ENCODE measurements at regions not wholly inside any gene's neighbourhood (a gene's known extent, or its start where the extent isn't known, plus 50 kb on each side); places are given as distances from the start of the nearest gene placed in this dataset.

GRCh38 chr6:105760746-105761145 lies 325.4 kb upstream of the PRDM1 start:
- no peak for DNase-seq (ENCODE audit: low read depth)
- no peak for TF ChIP-seq CTCF (conservative IDR thresholded peaks at IDR 0.05; ENCODE audit: low read depth, low read length)
- H3K4me3 ChIP-seq (ENCODE audit: low read length): no peak overlapping the region

DNA sequence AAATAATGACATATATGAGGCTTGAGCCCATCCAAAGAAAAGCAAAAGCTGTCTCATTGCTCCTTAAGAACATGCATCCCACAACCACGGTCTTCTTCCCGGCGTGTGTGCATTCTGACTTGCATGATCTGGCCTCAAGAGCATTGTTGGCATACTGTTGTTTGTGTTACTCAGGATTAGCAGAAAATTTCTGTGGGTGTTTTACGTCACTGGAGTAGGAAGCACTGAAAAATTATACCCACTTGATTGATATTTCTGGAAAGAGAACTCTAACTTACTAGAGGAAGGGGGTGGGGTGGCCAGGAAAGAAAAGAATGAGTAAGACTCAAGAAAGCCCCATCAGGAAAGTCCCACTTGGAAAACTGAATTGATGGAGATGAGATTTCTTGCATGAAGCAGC lies 326.2 kb upstream of the PRDM1 start:
- no peak for TF ChIP-seq CTCF (conservative IDR thresholded peaks at IDR 0.05; ENCODE audit: low read depth, low read length)
- H3K4me3 ChIP-seq (ENCODE audit: low read length): no peak overlapping the region
- DNase-seq (ENCODE audit: low read depth): peak; percentile 61

DNA sequence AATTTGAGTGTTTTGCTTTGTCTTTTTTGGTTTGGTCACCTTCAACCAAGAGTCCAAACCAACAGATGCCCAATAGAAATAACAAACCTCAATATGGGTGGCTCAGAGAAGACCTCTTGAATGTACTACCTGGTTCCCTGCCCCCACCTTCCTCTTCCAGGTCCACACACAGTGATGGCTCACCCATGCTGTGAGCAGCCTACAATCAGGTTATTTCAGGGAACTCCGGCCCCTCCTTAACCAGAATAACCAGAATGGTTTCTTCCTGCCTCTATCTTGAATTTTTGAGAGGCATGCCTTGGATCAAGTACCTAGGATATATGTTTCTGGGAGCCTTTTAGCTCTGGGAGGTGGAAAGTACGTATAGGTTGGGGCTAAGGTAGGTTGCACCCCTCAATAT lies 327.1 kb upstream of the PRDM1 start:
- no peak for TF ChIP-seq CTCF (conservative IDR thresholded peaks at IDR 0.05; ENCODE audit: low read depth, low read length)
- no peak overlapping the region for H3K4me3 ChIP-seq (ENCODE audit: low read length)
- DNase-seq (ENCODE audit: low read depth): no peak

- DNase-seq (ENCODE audit: low read depth): no peak
- H3K4me3 ChIP-seq (ENCODE audit: low read length): no peak overlapping the region
- TF ChIP-seq CTCF (conservative IDR thresholded peaks at IDR 0.05; ENCODE audit: low read depth, low read length): no peak
Observed at GRCh38 chr6:105757512-105758200, 328.5 kb upstream of the PRDM1 start.

GRCh38 chr6:105755885-105756284 lies 330.3 kb upstream of the PRDM1 start:
- no peak overlapping the region for H3K4me3 ChIP-seq (ENCODE audit: low read length)
- no peak for TF ChIP-seq CTCF (conservative IDR thresholded peaks at IDR 0.05; ENCODE audit: low read depth, low read length)
- DNase-seq (ENCODE audit: low read depth): no peak

DNA sequence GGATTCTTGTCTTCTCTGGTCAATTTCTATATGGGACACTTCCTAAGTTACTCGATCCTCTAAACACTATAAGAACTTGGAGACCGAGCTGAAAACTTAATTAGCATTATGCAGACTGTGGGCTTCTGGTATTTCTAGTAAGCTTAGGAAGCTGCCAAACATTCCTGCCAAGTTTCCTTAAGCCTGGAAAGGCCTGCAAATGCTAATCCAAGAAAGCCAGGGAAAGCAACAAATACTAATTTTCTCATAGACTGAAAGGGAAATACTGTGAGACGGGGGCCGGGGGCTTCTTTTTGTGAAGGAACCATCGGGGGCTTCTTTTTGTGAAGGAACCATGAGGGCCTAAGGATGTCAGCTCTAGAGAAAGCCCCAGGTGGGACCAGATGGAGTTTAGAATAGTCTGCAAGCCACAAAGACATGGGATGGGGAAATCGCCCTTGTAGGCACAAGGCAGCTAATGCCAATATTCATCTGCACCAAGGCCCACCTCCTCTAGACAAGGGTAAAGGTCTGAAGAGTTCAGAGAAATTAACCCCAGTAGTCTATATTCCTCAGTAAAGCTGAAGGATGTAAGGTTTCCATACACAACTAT lies 332.4 kb upstream of the PRDM1 start:
- DNase-seq (ENCODE audit: low read depth): peak; percentile 80
- H3K4me3 ChIP-seq (ENCODE audit: low read length): no peak overlapping the region
- no peak for TF ChIP-seq CTCF (conservative IDR thresholded peaks at IDR 0.05; ENCODE audit: low read depth, low read length)

DNA sequence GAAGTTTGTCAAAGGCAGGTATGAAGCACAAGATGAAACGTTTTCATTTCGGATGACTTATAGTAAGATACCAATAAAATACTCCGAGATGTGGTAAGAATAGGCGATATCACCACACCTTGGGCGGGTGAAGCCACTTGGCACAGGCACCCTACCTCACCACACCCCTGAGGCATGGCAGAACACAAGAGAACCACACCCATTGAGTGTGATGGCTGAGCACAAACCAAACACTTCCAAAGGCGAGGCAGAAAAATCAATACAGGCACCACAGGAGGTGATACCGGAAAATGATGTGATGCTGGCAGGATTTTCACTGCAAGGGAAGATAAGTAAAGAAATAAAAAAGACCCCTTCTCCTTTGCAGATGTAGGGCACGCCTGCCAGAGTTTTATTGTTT lies 332.9 kb upstream of the PRDM1 start:
- no peak for TF ChIP-seq CTCF (conservative IDR thresholded peaks at IDR 0.05; ENCODE audit: low read depth, low read length)
- no peak overlapping the region for H3K4me3 ChIP-seq (ENCODE audit: low read length)
- no peak for DNase-seq (ENCODE audit: low read depth)
